Activated T-cell treated with anti-CD3 and anti-CD28 coated beads for 24 hours (primary cell): ENCODE measurements at regions not wholly inside any gene's neighbourhood (a gene's known extent, or its start where the extent isn't known, plus 50 kb on each side); places are given as distances from the start of the nearest gene placed in this dataset.

Experiments
- DNase-seq: peaks from one replicate; pipeline ENCODE4 v3.0.0-alpha.2; 2020; ENCODE audit warnings: low read depth

- no peak for DNase-seq
These were observed 324.5 kb upstream of the KLF6 start for GRCh38 chr10:4109469-4109868.

GRCh38 chr10:4108693-4109092 is 323.7 kb upstream of the KLF6 start:
- DNase-seq = no peak

GRCh38 chr10:4107285-4107851 is 322.4 kb upstream of the KLF6 start:
- no peak for DNase-seq

GRCh38 chr10:4103603-4104002 is 318.6 kb upstream of the KLF6 start:
- DNase-seq = no peak

- DNase-seq = no peak
These were observed 317.9 kb upstream of the KLF6 start for GRCh38 chr10:4102802-4103344.

GRCh38 chr10:4101918-4102654 is 317.1 kb upstream of the KLF6 start:
- no peak for DNase-seq

- no peak for DNase-seq
These were observed 315.4 kb upstream of the KLF6 start for GRCh38 chr10:4100380-4100779.

GRCh38 chr10:4099202-4099601 is 314.2 kb upstream of the KLF6 start:
- DNase-seq = no peak

- no peak for DNase-seq
These were observed 310.3 kb upstream of the KLF6 start for GRCh38 chr10:4095166-4095917.

- no peak for DNase-seq
These were observed 309.7 kb upstream of the KLF6 start for GRCh38 chr10:4094751-4095150.

- no peak for DNase-seq
These were observed 308.4 kb upstream of the KLF6 start for GRCh38 chr10:4093438-4093837.

GRCh38 chr10:4088354-4089066 is 303.5 kb upstream of the KLF6 start:
- DNase-seq = no peak

- no peak for DNase-seq
These were observed 301.3 kb upstream of the KLF6 start for GRCh38 chr10:4086131-4086898.

- DNase-seq = no peak
These were observed 298.5 kb upstream of the KLF6 start for GRCh38 chr10:4083509-4084003.

- DNase-seq = no peak
These were observed 297.9 kb upstream of the KLF6 start for GRCh38 chr10:4082861-4083260.

- DNase-seq = no peak
These were observed 296.7 kb upstream of the KLF6 start for GRCh38 chr10:4081685-4082111.

- no peak for DNase-seq
These were observed 295.3 kb upstream of the KLF6 start for GRCh38 chr10:4080225-4080805.

- no peak for DNase-seq
These were observed 294.8 kb upstream of the KLF6 start for GRCh38 chr10:4079803-4080202.

- DNase-seq = no peak
These were observed 292.8 kb upstream of the KLF6 start for GRCh38 chr10:4077804-4078203.

- no peak for DNase-seq
These were observed 292.0 kb upstream of the KLF6 start for GRCh38 chr10:4076983-4077382.

GRCh38 chr10:4075443-4075842 is 290.4 kb upstream of the KLF6 start:
- DNase-seq = no peak
